NCI-H1436 treated with DMSO at 0.1 percent for 48 hours (cell line): ENCODE measurements at regions not wholly inside any gene's neighbourhood (a gene's known extent, or its start where the extent isn't known, plus 50 kb on each side); places are given as distances from the start of the nearest gene placed in this dataset.
"Not testable (repeated sequence)": the region's sequence is repeated elsewhere in the genome, so short reads cannot be mapped to it uniquely, and the experiment has no call there.

Experiments used
- DNase-seq: peaks from one replicate; lab custom pipeline; 2025; lab: John Stamatoyannopoulos, UW

DNA sequence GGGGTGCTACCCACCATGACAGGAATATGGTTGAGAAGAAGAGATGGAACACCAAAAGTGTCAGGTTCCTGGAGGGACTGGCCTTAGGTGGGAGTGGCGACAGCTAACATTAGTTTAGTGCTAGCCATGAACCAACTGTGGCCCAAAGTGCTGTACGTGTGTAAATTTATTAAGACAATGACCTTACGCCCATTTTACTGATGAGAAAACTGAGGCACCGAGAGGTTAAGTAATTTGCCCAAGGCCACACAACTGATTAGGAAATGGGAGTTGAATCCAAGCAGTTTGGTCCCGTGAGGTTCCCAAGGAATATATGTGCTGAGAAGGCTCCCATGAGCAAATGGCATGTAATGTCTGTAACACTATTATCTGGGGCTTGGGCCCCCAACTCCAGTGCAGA is 109.5 kb upstream of the SLC1A4 start:
- no peak for DNase-seq

DNA sequence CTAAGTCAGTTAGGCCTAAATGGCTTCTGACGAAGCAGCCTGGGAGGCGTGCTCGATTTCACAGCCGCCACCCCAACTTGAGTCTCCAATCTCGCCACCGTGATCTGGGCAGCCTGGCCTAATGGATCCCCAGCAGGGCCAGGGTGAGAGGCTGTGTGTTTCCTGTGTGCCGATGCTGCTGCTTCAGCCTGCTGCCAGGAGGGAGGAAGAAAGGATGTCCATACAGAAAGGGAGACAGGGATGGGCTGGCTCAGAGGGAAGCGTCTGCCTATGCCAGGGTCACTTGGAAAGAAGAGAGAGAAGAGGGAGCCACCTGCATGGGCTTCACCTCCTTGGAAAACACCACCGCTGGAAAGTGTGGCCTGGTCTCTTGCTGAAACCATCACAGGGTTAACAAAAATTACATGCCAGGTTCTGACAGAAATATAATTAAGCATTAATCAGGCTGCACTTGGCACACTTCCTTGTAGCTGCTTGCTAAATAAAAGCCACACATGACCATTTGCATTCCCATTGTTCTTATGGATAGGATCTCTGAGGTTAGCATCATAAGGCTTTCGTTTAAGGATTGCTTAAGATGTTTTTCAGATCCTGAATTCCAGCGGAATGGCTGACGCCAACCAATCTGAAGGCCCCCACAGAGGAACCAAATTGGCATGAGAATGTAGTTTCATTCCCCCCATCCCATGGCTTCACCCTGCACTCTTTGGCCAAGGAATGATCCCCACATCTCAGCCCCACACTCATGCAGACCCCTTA is 108.8 kb upstream of the SLC1A4 start:
- DNase-seq, result no peak

DNA sequence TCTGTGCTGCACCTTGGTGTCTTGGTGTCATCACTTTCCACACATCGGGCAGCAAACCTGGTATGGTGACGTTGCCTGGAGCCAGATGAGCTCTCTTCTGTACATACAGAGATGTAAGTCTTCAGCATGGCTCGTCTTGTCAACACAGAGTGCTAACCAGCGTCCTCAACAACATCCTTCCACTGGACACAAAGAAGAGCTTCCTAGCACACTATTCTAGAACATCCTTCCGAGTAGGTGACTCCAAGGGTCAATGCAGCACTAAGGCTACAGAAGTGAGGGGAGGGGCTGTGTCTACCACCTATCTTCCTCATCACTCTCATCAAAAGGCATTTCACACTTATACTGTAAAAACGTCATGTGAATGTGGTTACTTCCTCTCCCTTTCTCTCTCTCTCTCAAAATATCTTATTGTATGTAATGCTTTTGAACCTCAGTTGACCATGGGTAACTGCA is 108.1 kb upstream of the SLC1A4 start:
- no peak for DNase-seq

DNA sequence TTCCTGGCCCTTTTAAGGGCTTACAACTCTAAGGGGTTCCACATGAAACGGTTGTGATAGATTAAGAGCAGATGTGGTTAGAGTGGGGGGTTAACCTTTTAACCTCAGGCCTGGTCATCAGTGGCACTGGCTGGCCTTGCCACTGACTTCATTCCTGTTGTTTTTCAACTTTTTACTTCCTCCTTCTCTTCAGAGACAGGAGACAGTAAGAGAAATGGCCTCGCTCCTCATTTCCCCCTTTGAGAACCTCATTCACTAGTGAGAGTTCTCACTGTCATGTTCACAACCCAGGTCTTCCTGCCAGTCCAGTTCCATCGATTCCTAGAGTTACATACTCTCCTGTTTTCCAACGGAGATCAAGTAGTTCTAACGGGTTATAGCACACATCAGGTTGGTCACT is 101.6 kb upstream of the SLC1A4 start:
- no peak for DNase-seq

DNA sequence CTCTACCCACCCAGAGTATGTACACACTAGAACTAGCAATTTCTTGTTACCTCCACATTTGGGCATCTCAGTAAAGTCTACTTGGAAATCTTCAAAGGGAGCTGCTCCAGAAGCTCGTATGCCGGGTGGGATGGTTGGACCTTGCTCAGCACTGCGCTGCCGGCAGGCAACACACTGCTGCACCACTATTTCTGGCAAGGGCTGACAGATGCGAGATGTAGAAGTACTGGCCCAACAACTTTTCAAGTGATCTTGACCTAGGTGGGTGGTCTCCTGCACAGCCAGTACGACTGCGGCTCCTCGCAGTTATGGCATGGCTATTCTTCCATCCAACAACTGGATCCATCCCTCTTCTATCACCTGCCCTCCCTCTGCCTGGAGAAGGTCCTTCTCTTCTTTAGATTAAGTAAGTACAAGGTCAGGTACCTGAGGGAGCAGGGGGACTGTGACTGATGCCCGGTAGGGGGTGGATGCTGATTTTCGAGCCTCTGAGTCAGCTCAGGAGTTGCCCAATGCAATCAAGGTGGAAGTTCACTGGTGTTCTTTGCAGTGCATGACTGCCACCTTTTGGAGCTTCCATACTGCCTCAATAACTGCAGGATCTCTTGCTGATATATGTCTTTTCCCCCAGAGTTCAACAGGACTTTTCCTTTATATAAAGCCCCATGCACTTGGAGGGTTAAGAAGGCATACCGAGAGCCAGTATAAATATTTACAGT is 100.4 kb upstream of the SLC1A4 start:
- DNase-seq, result no peak

DNA sequence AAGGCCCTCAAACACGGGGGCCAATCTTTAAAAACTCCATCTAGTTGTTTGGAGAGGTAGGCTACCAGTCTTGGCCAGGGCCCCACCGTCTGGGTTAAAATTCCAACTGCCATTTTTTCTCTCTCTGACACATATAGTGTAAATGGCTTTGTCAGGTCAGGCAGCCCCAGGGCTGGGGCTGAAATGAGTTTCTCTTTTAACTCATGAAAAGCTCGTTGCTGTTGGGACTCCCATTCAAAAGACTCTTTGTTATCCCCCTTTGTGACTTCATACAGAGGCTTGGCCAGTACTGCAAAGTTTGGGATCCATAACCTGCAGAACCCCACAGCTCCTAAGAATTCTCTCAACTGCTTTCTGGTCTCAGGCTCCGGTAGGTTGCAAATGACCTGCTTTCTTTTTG is 99.4 kb upstream of the SLC1A4 start:
- DNase-seq, result no peak

DNA sequence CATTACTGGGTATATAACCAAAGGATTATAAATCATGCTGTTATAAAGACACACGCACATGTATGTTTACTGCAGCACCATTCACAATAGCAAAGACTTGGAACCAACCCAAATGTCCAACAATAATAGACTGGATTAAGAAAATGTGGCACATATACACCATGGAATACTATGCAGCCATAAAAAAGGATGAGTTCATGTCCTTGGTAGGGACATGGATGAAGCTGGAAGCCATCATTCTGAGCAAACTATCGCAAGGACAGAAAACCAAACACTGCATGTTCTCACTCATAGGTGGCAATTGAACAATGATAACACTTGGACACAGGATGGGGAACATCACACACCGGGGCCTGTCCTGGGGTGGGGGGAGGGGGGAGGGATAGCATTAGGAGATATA is 92.6 kb upstream of the SLC1A4 start:
- DNase-seq, result not testable (repeated sequence)

DNA sequence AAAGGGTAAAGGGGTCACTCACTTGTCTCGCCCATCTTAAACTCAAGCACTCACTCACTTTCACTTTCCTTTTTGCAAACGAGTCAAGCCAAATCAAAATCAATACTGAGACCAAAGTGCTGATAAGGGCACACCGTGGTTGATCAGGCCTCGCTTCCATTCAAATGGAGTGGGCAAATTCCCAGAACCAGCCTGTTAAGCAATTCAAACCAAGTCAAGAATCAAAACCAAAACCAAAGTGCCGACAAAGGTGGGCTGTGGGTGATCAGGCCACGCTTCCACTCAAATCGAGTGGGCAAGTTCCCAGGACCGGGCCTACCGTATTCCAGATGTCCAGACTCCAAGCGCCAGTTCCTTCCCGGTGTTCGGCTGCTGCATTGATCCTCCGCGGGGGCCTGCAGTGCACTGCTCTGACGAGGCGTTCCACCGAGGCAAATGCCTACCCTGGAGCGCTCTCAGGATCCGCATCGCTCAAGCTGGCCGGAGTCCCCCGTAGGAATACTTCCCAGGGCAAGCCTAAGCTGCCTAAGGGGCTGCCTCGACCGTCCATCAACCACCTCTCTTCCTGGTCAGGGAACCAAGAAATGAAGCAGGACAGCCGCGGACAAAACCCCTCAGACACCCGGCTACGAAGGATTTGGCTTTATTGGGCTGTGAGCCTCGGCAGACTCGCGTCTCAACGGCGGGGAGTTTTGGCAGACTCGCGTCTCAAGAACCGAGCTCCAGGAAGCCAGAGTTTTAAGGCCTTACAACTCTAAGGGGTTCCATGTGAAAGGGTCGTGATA is 89.9 kb upstream of the SLC1A4 start:
- no peak for DNase-seq

DNA sequence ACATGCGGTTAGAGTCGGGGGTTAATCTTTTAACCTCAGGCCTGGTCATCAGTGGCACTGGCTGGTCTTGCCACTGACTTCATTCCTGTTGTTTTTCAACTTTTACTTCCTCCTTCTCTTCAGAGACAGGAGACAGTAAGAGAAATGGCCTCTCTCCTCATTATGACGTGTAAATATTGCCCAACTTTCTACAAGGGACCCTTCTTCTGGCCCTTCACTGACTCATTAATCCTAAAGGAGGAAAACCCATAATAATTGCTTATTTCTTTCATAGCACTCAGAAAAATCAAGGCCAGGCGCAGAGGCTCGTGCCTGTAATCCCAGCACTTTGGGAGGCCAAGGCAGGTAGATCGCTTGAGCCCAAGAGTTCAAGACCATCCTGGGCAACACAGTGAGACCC is 89.3 kb upstream of the SLC1A4 start:
- DNase-seq, result not testable (repeated sequence)

DNA sequence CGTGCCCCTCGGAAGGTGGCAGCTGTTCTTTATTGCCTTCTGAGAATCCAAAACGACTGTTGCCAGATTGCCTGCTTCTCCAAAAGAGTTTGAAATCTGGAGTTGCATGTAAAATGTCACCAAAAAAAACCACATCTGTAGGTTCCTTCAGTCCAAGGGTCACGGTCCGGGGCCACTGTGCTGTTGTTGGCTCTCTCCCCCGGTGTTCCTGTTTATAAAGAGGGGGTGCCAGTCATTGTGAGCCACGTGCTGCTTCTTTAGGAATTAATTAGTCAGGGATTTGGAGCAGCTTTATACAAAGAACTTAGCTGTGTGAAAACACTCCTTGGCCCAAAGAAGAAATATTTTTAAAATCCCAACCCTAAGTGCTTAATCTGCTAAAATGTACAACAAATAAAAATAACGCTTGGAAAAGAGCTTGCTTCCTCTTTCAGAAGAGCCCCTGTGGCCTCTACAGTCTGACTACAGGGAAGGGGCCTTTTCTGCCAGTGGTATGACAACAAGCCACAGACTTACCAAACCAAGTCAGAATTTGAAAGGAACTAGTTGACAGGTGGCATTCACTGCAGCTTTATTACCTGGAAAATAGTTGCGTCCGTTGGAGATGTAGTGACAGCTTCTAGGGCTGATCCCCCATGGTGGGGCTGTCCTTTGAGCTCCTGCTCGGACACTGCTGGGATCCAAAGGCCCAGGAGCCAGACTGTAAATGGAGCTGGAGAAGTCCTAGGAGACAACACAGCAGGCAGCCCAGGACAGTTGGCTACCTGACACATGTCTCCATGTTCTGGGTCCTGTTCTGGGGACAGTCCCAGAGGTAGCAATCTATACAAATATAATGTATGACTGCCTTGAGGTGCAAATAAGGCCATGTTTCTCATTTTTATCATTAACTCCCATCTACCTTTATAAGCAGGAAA is 84.5 kb upstream of the SLC1A4 start:
- no peak for DNase-seq

DNA sequence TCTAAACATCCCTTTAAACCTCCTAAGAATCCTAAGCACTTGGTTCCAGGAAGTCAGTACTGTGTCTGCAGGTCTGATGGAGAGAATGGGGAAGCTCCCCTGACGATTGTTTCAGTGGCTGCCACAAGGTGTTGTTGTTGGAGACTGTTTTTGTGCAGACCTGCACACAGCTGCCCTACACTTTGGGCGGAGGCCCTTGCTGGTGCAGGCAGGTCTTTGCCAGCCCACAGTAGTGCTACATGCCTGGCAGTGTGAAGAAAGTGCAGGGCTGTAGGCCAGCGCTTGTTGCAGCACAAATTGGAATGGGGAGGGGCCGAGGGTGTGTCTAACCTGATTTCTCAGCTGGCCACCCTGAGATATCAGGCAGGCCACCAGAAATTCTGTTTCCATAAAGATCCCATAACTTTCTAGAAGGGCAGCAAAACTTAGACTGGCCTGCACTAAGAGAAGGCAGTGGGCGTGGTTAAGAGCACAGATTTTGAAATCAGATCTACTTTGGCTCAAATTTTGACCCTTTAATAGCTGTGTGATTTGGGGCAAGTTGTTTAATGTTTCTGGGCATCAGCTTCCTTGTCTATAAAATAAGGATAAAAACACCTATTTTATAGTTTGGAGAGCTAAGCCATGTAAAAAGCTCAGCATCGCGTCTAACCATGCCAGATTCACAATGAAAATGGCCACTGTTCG is 83.7 kb upstream of the SLC1A4 start:
- no peak for DNase-seq

DNA sequence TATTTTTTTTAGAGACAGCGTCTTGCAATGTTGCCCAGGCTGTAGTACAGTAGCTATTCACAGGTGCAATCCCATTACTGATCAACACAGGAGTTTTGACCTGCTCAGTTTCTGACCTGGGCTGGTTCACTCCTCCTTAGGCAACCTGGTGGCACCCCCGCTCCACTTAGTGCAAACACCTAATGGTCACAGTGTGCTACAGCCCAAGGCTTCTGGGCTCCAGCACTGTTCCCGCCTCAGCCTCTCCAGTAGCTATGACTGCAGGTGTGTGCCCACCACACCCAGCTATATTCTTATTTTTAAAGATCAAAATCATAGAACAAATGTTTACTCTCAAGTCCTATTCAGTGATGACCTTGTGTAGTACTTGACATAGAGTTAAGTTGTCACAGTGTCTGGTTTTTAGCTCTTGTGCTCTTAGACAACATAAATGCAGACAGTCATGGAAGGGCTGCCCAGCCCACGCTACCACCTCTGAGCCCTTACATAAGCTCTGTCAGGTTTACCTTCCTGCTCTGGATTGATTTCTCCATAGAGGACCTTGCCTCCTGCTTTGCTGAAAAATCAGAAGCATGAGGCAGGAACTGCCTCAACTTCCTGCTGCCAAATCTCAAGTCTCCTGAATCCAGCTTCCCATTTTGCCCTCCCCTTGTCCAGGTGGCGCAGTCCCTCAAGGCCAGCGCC is 82.2 kb upstream of the SLC1A4 start:
- DNase-seq, result no peak

DNA sequence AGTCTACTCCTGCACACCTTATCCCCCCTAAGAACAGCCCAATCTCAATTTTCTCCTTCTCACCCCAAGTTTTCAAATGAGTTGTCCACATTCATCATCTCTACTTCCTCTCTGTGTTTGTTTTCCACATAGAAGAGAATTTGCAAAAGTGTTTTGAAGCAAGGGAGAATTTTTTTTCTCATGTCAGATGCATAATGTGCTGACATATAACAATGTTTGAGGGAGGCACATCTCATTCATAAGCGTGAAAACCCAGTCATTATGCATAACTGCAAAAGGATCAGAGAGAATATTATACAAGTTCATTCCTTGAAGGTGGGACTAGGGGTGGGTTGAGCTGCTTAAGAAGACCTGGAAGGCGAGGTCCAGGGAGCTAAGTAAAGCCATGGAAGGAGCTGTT is 80.8 kb upstream of the SLC1A4 start:
- no peak for DNase-seq

DNA sequence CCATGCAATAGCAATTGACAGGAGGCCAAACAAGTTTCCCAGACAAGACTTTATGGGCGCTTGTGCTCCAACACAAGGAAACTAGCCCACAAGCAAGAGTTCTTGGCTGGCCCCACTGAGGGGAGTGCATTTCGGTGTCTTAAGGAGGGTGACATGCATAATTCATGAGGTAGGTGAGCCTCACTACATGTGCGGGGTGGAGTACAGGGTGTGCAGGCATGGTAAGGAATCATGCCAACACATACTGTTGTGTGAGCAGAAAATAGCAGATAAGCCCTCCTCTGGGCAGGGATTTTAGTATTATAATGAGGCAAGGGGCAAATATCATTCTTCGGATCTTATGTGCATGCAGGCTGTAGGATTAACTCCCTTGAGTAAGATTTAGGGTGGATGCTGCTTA is 78.7 kb upstream of the SLC1A4 start:
- DNase-seq, result no peak

DNA sequence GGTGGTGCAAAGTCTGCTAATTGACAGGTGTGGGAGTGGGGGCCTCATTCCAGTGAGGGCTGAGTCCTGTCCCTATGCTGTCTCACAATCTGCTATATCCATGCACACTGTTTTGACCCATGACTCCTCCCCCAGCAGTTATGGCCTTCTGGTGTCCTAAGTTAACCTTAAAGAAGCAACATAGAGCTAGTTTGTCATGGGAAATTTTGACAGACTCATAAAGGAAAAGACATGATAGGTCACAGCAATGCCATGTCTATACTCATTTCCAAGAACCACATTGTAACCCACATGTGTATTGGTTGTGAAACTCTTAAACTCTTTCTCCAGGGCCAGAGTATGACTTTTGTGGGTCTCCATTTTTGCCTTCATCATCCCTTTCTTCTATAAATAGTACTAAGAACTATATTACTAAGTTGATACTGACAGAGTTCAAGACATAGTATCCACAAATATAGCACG is 78.2 kb upstream of the SLC1A4 start:
- DNase-seq, result no peak

DNA sequence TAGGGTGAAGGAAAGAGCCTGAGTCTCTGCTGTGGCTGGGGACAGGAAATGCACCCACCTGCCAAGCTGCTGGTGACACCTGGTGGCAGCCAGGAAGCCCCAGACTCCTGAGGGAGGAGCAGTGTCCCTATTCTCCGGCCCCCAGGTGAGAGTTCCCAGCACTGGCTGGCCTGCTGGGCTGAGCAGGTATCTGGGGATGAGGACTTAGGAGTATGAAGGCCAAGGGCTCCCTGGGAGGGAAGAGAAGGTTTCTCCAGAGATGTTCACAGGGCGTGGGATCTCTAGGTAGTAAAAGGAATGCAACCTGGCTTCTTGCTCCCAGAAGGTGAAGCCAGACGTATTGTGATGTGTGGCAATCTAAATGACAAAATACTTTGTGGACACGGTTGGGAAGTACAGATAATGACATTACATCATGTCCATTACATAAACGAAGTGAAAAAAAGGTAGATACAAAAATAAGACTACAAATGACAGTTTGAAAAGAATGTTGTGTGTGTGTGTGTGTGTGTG is 75.8 kb upstream of the SLC1A4 start:
- DNase-seq, result no peak

DNA sequence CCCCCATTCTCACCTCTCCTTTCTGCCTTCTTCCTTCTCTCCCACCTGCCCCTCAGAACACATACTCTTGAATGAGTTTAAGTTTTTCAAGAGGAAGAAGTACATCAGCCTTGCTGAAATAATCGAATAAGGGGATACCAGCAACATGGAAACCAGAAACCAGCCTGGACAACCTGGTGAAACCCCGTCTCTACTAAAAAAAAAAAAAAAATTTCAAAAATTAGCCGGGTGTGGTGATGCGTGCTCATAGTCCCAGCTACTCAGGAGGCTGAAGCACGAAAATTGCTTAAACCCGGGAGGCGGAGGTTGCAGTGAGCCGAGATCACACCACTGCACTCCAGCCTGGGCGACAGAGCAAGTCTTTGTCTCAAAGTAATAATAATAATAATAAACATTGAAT is 75.0 kb upstream of the SLC1A4 start:
- no peak for DNase-seq

DNA sequence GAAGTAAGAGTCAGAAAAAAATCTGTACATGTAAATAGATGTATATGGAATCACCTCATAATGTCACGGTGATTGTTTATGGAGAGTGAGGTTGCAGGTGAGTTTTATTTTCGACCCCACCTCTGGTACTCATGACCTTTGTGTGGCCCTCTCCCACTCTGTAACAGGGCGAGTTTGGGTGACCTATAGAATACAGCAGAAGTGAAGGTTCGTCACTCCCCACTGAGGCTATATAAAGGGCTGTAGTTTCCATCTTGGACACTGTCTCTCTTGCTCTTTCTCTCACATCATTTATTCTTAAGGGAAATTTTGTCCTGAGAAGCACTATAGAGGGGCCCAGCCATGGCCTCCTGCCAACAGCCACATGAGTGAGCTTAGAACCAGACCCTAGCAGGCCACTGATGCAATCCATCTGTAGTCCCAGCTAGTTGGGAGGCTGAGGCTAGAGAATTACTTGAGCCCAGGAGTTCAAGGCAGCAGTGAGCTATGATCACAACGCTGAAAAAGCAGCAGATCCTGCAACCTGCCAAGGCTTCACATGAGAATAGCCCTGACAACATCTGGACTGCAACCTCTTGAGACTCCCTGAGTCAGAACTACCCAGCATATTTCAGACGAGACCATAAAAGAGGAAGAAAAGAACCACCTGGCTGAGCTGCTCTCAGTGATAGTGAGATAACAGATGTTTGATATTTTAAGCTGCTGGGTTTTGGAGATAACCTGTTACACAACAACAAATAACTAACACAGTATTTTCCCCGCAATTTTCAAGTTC is 74.3 kb upstream of the SLC1A4 start:
- DNase-seq, result no peak

DNA sequence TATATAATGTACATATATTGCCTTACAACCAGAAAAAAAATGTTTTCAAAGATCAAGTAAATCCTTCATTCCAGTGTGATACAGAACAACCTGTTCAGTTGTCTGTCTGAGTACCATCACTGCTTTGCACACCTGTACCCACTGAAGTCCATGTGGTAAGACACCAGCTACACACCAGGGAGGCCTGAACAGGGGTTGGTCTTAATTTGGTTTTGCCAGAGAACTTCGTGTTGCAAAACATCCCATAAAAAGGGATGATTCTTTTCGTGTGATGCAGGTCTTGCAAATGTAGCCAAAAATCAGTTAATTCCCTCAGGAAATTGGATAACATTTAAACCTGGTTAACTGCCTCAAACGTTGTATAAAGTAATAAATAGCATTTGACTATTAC is 73.7 kb upstream of the SLC1A4 start:
- DNase-seq, result no peak
